Stomach (tissue), 8 donors: ENCODE measurements at regions not wholly inside any gene's neighbourhood (a gene's known extent, or its start where the extent isn't known, plus 50 kb on each side); places are given as distances from the start of the nearest gene placed in this dataset.

Experiments
- DNase-seq, 2 donors: peaks; one replicate each; pipeline versions ENCODE4 v3.0.0 to v3.0.0-alpha.2; 2013 to 2019
- H3K27ac ChIP-seq, 5 donors: fragments of 200-600 bp in 4 of 5; sonication (generic) in 4 of 5; one replicate each; pipeline ENCODE4 v1.5.1; 2013 to 2019; ENCODE audit warnings: mild to moderate bottlenecking in 1 of 5, moderate library complexity in 1 of 5
- H3K27me3 ChIP-seq, 3 donors: fragments of 200-600 bp; sonication (generic); one replicate each; pipeline ENCODE4 v1.5.1; 2017 to 2019; ENCODE audit warnings: mixed run types in 1 of 3
- H3K36me3 ChIP-seq, 4 donors: fragments of 200-600 bp; sonication (generic); 1 replicate in 3 of 4; 2 replicates in 1 of 4; pipeline ENCODE4 v1.5.1; 2016 to 2019
- H3K4me1 ChIP-seq, 4 donors: fragments of 200-600 bp; sonication (generic); one replicate each; pipeline ENCODE4 v1.5.1; 2016 to 2019
- H3K4me3 ChIP-seq, 4 donors: fragments of 200-600 bp; sonication (generic) in 3 of 4; one replicate each; pipeline ENCODE4 v1.5.1; 2016 to 2019; ENCODE audit warnings: mild to moderate bottlenecking in 1 of 4
- H3K9me3 ChIP-seq, 4 donors: fragments of 200-600 bp; sonication (generic); one replicate each; pipeline ENCODE4 v1.5.1; 2016 to 2019
- EP300 ChIP-seq: sonication (generic); formaldehyde crosslinking; IDR thresholded peaks from one replicate; pipeline ENCODE4 v1.6.1; 2017; ENCODE audit warnings: antibody characterized with exemption
- POLR2A ChIP-seq, 4 donors: fragments of 450-650 bp; IDR thresholded peaks; one replicate each; pipeline ENCODE4 v1.6.1; 2016; ENCODE audit warnings: antibody characterized with exemption in 4 of 4, control low read depth in 2 of 4, mild to moderate bottlenecking in 1 of 4, moderate library complexity in 1 of 4
- POLR2AphosphoS5 ChIP-seq, 3 donors: sonication (generic); formaldehyde crosslinking; IDR thresholded peaks; one replicate each; pipeline ENCODE4 v1.6.1; 2016; ENCODE audit warnings: antibody characterized with exemption in 3 of 3
- WGBS, 5 donors: extraction: QIAGEN DNeasy Blood & Tissue Kit in 3 of 5; methylation state at CpG; one replicate each; pipeline versions ENCODE4 v1.1.5 to v1.1.7; 2013 to 2018; 5-methylcytosine and 5-hydroxymethylcytosine counted together
- intact Hi-C: fragments of 100-400 bp; cut with DNase I; formaldehyde crosslinking; loops from one replicate; pipeline ENCODE4 v1.15.1; 2023; ENCODE audit warnings: low total_unique reads
- TF ChIP-seq, protein P1 (sequence below), 7 experiments: fragments of 450-650 bp in 4 of 7; fragments of 200-600 bp in 3 of 7; sonication (generic) in 3 of 7; IDR thresholded peaks; one replicate each; pipeline ENCODE4 v1.5.1; 2016 to 2019; ENCODE audit warnings: antibody characterized with exemption in 7 of 7, control low read depth in 2 of 7, mild to moderate bottlenecking in 1 of 7
- donor health status: healthy with polysubstance abuse.
- donor health status: Bipolar disorder and iron deficiency.
- donor health status: healthy.

DNA sequence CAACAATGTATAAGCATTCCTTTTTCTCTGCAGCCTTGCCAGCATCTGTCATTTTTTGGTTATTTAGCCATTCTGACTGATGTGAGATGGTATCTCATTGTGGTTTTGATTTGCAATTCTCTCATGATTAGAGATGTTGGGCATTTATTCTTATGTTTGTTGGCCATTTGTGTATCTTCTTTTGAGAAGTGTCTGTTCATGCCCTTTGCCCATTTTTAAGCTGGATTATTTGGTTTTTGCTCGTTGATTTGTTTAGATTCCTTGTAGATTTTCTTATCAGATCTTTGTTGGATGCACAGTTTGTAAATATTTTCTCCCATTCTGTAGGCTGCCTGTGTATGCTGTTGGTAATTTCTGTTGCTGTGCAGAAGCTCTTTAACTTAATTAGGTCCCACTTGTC lies 259.6 kb upstream of the SESN3 start:
- H3K4me1 ChIP-seq, result no peaks in the 10 kb centered on the region
- no peak for DNase-seq
- H3K27me3 ChIP-seq, result no peaks in the 10 kb centered on the region
- peaks cover 0 to 15% (median 0%) of the 10 kb centered on the region in 4 donors for H3K9me3 ChIP-seq
- TF ChIP-seq, protein P1, sequence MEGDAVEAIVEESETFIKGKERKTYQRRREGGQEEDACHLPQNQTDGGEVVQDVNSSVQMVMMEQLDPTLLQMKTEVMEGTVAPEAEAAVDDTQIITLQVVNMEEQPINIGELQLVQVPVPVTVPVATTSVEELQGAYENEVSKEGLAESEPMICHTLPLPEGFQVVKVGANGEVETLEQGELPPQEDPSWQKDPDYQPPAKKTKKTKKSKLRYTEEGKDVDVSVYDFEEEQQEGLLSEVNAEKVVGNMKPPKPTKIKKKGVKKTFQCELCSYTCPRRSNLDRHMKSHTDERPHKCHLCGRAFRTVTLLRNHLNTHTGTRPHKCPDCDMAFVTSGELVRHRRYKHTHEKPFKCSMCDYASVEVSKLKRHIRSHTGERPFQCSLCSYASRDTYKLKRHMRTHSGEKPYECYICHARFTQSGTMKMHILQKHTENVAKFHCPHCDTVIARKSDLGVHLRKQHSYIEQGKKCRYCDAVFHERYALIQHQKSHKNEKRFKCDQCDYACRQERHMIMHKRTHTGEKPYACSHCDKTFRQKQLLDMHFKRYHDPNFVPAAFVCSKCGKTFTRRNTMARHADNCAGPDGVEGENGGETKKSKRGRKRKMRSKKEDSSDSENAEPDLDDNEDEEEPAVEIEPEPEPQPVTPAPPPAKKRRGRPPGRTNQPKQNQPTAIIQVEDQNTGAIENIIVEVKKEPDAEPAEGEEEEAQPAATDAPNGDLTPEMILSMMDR (IDR thresholded peaks at IDR 0.05), result no peak
- no peak for TF ChIP-seq EP300
- TF ChIP-seq POLR2A (IDR thresholded peaks at IDR 0.05), result no peak
- no peak for TF ChIP-seq POLR2AphosphoS5 (IDR thresholded peaks at IDR 0.05)
- H3K4me3 ChIP-seq, result no peak overlapping the region
- no peaks in the 10 kb centered on the region for H3K36me3 ChIP-seq
- no peak overlapping the region for H3K27ac ChIP-seq
- intact Hi-C loops, result no loop called here
- WGBS, 5 donors, result 34 to 56% (median 48%) methylated on average over 1 of the region's 1 CpG

DNA sequence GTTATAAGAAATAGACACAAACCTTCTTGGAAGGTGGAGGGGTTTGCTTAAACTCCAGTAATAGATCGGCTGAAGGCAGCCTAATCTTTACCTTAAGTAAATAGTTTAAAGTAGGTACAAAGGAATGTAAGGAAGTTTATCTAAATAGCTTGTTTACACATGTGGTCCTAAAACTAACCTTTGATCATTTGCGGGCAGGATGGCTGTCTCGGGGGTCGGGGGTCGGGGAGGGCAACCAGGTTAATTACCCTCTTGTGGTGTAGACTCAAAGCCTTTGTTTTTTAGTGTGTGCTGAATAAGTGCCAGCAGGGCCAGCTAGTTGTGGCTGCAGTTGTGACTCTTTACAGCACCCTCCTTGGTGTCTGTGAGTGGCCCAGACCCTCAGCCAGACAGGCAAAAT lies 256.9 kb upstream of the SESN3 start:
- Histone ChIP-seq H3K27ac (no peak overlapping the region), H3K4me3 (no peak overlapping the region), H3K9me3 (peaks cover 0 to 9% (median 0%) of the 10 kb centered on the region in 4 donors), H3K36me3 (no peaks in the 10 kb centered on the region), H3K27me3 (no peaks in the 10 kb centered on the region), H3K4me1 (no peaks in the 10 kb centered on the region)
- peak in 1 of 2 donors; percentile 21 for DNase-seq
- 18 to 40% (median 29%) methylated on average over 5 of the region's 5 CpGs for WGBS, 5 donors
- intact Hi-C loops, result no loop called here
- no peak for TF ChIP-seq POLR2A (IDR thresholded peaks at IDR 0.05)

DNA sequence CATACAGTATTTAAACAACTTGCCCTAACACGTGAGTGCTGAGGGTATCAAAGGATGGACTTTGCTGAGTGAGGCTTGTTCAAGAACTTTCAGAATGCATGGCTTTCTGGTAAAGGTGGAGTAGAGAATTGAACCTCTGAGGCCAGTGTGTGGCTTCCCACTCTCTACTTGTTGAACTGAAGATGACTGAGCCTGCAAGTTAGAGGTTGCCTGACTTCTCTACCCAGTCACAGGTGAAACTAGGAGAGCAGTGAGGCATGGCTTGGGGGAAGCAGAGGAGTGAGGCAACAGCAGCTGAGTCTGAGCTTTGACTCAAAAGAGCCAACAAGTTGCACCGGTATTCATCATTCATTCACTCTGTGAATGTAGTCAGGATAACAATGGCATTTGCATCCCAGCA lies 256.4 kb upstream of the SESN3 start:
- TF ChIP-seq POLR2AphosphoS5 (IDR thresholded peaks at IDR 0.05), result no peak
- no peak for TF ChIP-seq EP300
- no peak for TF ChIP-seq POLR2A (IDR thresholded peaks at IDR 0.05)
- TF ChIP-seq, protein P1 (IDR thresholded peaks at IDR 0.05), result no peak
- intact Hi-C loops, result no loop called here
- Histone ChIP-seq H3K4me1 (no peaks in the 10 kb centered on the region), H3K4me3 (no peak overlapping the region), H3K9me3 (peaks cover 0 to 9% (median 0%) of the 10 kb centered on the region in 4 donors), H3K27me3 (no peaks in the 10 kb centered on the region), H3K36me3 (no peaks in the 10 kb centered on the region), H3K27ac (no peak overlapping the region)
- WGBS, 5 donors, result 14 to 39% (median 31%) methylated on average over 2 of the region's 2 CpGs
- peak in 1 of 2 donors; percentile 17 for DNase-seq

DNA sequence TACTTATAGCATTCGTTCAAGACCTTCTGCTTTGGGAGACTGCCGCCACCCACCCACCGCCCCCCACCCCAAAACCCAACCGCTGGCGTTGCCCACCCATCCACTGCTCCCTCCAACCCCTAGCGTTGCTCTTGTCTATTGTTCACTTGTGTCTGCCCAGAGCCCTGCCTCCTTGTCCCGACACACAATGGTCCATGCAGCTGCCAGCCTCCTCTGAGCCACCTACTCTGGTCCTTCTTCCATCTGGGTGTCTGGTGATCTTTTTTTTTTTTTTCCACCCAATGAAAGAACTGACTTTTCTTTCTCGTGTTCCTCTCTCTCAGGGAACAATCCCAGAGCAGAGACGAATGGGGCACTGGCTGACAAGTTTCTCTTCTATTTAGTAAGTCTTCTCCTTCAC lies 256.0 kb upstream of the SESN3 start:
- DNase-seq, result no peak
- Histone ChIP-seq H3K27me3 (no peaks in the 10 kb centered on the region), H3K9me3 (peaks cover 0 to 9% (median 0%) of the 10 kb centered on the region in 4 donors), H3K27ac (no peak overlapping the region), H3K36me3 (no peaks in the 10 kb centered on the region), H3K4me1 (no peaks in the 10 kb centered on the region), H3K4me3 (no peak overlapping the region)
- intact Hi-C loops, result no loop called here
- TF ChIP-seq POLR2A (IDR thresholded peaks at IDR 0.05), result no peak
- no peak for TF ChIP-seq EP300
- TF ChIP-seq, protein P1 (IDR thresholded peaks at IDR 0.05), result no peak
- no peak for TF ChIP-seq POLR2AphosphoS5 (IDR thresholded peaks at IDR 0.05)
- 77 to 88% (median 83%) methylated on average over 9 of the region's 9 CpGs for WGBS, 5 donors

DNA sequence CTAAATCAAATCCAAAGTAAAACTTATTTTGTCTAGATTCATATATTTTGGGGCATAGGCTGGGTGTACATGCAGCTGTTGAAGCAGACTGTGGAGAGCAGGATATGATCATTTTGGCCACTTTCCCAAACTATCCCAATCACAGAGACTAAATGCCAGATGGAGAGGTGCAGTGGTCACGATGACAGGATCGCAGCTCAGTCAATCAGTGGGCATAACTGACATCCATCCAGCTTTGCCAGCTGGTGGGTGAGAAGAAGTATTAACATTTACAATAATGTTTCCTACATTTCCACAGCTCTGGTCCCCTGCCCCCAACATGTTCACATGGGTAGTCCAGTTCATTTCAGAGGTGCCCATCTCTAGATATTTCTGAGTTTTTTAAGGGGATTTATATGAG lies 255.5 kb upstream of the SESN3 start:
- H3K9me3 ChIP-seq, result peaks cover 0 to 9% (median 0%) of the 10 kb centered on the region in 4 donors
- no peak overlapping the region for H3K27ac ChIP-seq
- no peaks in the 10 kb centered on the region for H3K4me1 ChIP-seq
- H3K4me3 ChIP-seq, result no peak overlapping the region
- no peaks in the 10 kb centered on the region for H3K27me3 ChIP-seq
- intact Hi-C loops, result no loop called here
- 74 to 84% (median 78%) methylated on average over 2 of the region's 2 CpGs for WGBS, 5 donors
- TF ChIP-seq EP300, result no peak
- no peak for TF ChIP-seq POLR2A (IDR thresholded peaks at IDR 0.05)
- TF ChIP-seq, protein P1 (IDR thresholded peaks at IDR 0.05), result no peak
- no peak for TF ChIP-seq POLR2AphosphoS5 (IDR thresholded peaks at IDR 0.05)
- no peak for DNase-seq
- no peaks in the 10 kb centered on the region for H3K36me3 ChIP-seq
